NT2/D1 (cell line): ENCODE measurements at regions not wholly inside any gene's neighbourhood (a gene's known extent, or its start where the extent isn't known, plus 50 kb on each side); places are given as distances from the start of the nearest gene placed in this dataset.

Source experiments
- DNase-seq: peaks from one replicate; pipeline ENCODE4 v3.0.0-alpha.2; 2011; ENCODE audit warnings: low read depth, low spot score
- H3K27me3 ChIP-seq: 2 replicates; pipeline ENCODE4 v1.6.0; 2011; ENCODE audit warnings: mild to moderate bottlenecking; ENCODE audit not compliant: insufficient read length, insufficient read depth
- H3K36me3 ChIP-seq: 2 replicates; pipeline ENCODE4 v1.6.1; 2011; ENCODE audit warnings: mild to moderate bottlenecking, low read length, mixed read lengths; ENCODE audit not compliant: insufficient read depth, insufficient read length
- H3K4me1 ChIP-seq: 2 replicates; pipeline ENCODE4 v1.5.1; 2011; ENCODE audit not compliant: insufficient read depth, insufficient read length
- H3K4me3 ChIP-seq: 2 replicates; pipeline ENCODE4 v1.5.1; 2011; ENCODE audit warnings: low read depth; ENCODE audit not compliant: insufficient read length
- H3K9ac ChIP-seq: 2 replicates; pipeline ENCODE4 v1.6.0; 2011; ENCODE audit warnings: low read depth; ENCODE audit not compliant: insufficient read length
- H3K9me3 ChIP-seq: 2 replicates; pipeline ENCODE4 v1.5.1; 2011; ENCODE audit warnings: mild to moderate bottlenecking, low read length; ENCODE audit not compliant: insufficient read depth
- SUZ12 ChIP-seq: IDR thresholded peaks from 2 replicates; pipeline ENCODE4 v1.6.1; 2011; ENCODE audit not compliant: insufficient read length, insufficient read depth; ENCODE audit errors: extremely low read depth
- YY1 ChIP-seq: IDR thresholded peaks from 2 replicates; pipeline ENCODE4 v1.6.1; 2011; ENCODE audit not compliant: insufficient read length, insufficient read depth
- ZNF274 ChIP-seq: IDR thresholded peaks from 2 replicates; pipeline ENCODE4 v1.6.1; 2011; ENCODE audit warnings: mild to moderate bottlenecking, low read depth, low read length

- no peak for DNase-seq
- no peaks in the 10 kb centered on the region; the same call in 1 of the 2 replicates for H3K9me3 ChIP-seq
- H3K27me3 ChIP-seq: no peaks in the 10 kb centered on the region
- no peak overlapping the region for H3K4me3 ChIP-seq
- H3K36me3 ChIP-seq: peaks cover 48% of the 10 kb centered on the region
- no peak for TF ChIP-seq ZNF274
- TF ChIP-seq YY1: no peak
- TF ChIP-seq SUZ12: no peak
- H3K4me1 ChIP-seq: no peaks in the 10 kb centered on the region
- no peak overlapping the region for H3K9ac ChIP-seq
These were observed 98.9 kb downstream of the MRPL39 start for GRCh38 chr21:25508364-25508763.

GRCh38 chr21:25507522-25507921 is 99.8 kb downstream of the MRPL39 start:
- H3K9me3 ChIP-seq: no peaks in the 10 kb centered on the region; the same call in 1 of the 2 replicates
- H3K36me3 ChIP-seq: peaks cover 48% of the 10 kb centered on the region
- no peaks in the 10 kb centered on the region for H3K27me3 ChIP-seq
- no peaks in the 10 kb centered on the region for H3K4me1 ChIP-seq
- DNase-seq: no peak
- no peak overlapping the region for H3K9ac ChIP-seq
- TF ChIP-seq SUZ12: no peak
- TF ChIP-seq YY1: no peak
- no peak for TF ChIP-seq ZNF274
- no peak overlapping the region for H3K4me3 ChIP-seq

- Histone ChIP-seq H3K27me3 (no peaks in the 10 kb centered on the region), H3K9me3 (no peaks in the 10 kb centered on the region; the same call in 1 of the 2 replicates), H3K36me3 (peaks cover 46% of the 10 kb centered on the region), H3K4me3 (no peak overlapping the region), H3K9ac (no peak overlapping the region), H3K4me1 (no peaks in the 10 kb centered on the region)
- TF ChIP-seq YY1 (no peak), ZNF274 (no peak), SUZ12 (no peak)
- no peak for DNase-seq
These were observed 100.4 kb downstream of the MRPL39 start for GRCh38 chr21:25506887-25507286.

GRCh38 chr21:25506261-25506660 is 101.0 kb downstream of the MRPL39 start:
- no peaks in the 10 kb centered on the region for H3K4me1 ChIP-seq
- TF ChIP-seq SUZ12 (no peak), ZNF274 (no peak), YY1 (no peak)
- no peak for DNase-seq
- H3K4me3 ChIP-seq: no peak overlapping the region
- no peaks in the 10 kb centered on the region; the same call in 1 of the 2 replicates for H3K9me3 ChIP-seq
- H3K36me3 ChIP-seq: peaks cover 42% of the 10 kb centered on the region
- no peaks in the 10 kb centered on the region for H3K27me3 ChIP-seq
- no peak overlapping the region for H3K9ac ChIP-seq

- Histone ChIP-seq H3K4me1 (no peaks in the 10 kb centered on the region), H3K9ac (no peak overlapping the region), H3K27me3 (no peaks in the 10 kb centered on the region), H3K4me3 (no peak overlapping the region), H3K36me3 (peaks cover 34% of the 10 kb centered on the region), H3K9me3 (no peaks in the 10 kb centered on the region; the same call in 1 of the 2 replicates)
- DNase-seq: no peak
- TF ChIP-seq SUZ12: no peak
- TF ChIP-seq YY1: no peak
- TF ChIP-seq ZNF274: no peak
These were observed 103.3 kb downstream of the MRPL39 start for GRCh38 chr21:25503981-25504380.

- H3K9me3 ChIP-seq: no peaks in the 10 kb centered on the region; the same call in 1 of the 2 replicates
- H3K9ac ChIP-seq: no peak overlapping the region
- no peak for DNase-seq
- no peaks in the 10 kb centered on the region for H3K4me1 ChIP-seq
- no peak overlapping the region for H3K4me3 ChIP-seq
- TF ChIP-seq SUZ12 (no peak), YY1 (no peak), ZNF274 (no peak)
- H3K36me3 ChIP-seq: peaks cover 38% of the 10 kb centered on the region
- no peaks in the 10 kb centered on the region for H3K27me3 ChIP-seq
These were observed 105.2 kb downstream of the MRPL39 start for GRCh38 chr21:25501996-25502665.

GRCh38 chr21:25501462-25501861 is 105.8 kb downstream of the MRPL39 start:
- Histone ChIP-seq H3K4me3 (no peak overlapping the region), H3K9me3 (no peaks in the 10 kb centered on the region; the same call in 1 of the 2 replicates), H3K36me3 (peaks cover 39% of the 10 kb centered on the region), H3K4me1 (no peaks in the 10 kb centered on the region), H3K27me3 (no peaks in the 10 kb centered on the region), H3K9ac (no peak overlapping the region)
- no peak for DNase-seq
- TF ChIP-seq YY1: no peak
- no peak for TF ChIP-seq ZNF274
- TF ChIP-seq SUZ12: no peak

GRCh38 chr21:25500598-25500997 is 106.7 kb downstream of the MRPL39 start:
- no peaks in the 10 kb centered on the region for H3K27me3 ChIP-seq
- no peaks in the 10 kb centered on the region for H3K4me1 ChIP-seq
- H3K36me3 ChIP-seq: peaks cover 37% of the 10 kb centered on the region
- no peaks in the 10 kb centered on the region; the same call in 1 of the 2 replicates for H3K9me3 ChIP-seq
- H3K9ac ChIP-seq: no peak overlapping the region
- H3K4me3 ChIP-seq: no peak overlapping the region
- no peak for DNase-seq
- no peak for TF ChIP-seq YY1
